Upper lobe of right lung (tissue), 1 donor: ENCODE measurements at regions not wholly inside any gene's neighbourhood (a gene's known extent, or its start where the extent isn't known, plus 50 kb on each side); places are given as distances from the start of the nearest gene placed in this dataset.

Experiments used
- ATAC-seq: fragments of 200-7000 bp; cut with Tn5 transposase; one replicate; pipeline ENCODE4 v1.9.1; 2020; ENCODE audit warnings: mild to moderate bottlenecking, moderate library complexity
- DNase-seq: peaks from one replicate; pipeline ENCODE4 v3.0.0-alpha.2; 2020
- H3K27ac ChIP-seq: fragments of 200-600 bp; one replicate; pipeline ENCODE4 v1.8.0; 2022
- H3K27me3 ChIP-seq: fragments of 200-600 bp; one replicate; pipeline ENCODE4 v1.8.0; 2022; ENCODE audit warnings: mild to moderate bottlenecking
- H3K36me3 ChIP-seq: fragments of 200-600 bp; one replicate; pipeline ENCODE4 v1.8.0; 2022
- H3K4me1 ChIP-seq: fragments of 200-600 bp; one replicate; pipeline ENCODE4 v1.8.0; 2022
- H3K4me3 ChIP-seq: fragments of 200-600 bp; one replicate; pipeline ENCODE4 v1.8.0; 2022; ENCODE audit warnings: mild to moderate bottlenecking
- H3K9me3 ChIP-seq: fragments of 200-600 bp; one replicate; pipeline ENCODE4 v1.8.0; 2022
- intact Hi-C: fragments of 100-400 bp; cut with DNase I; formaldehyde crosslinking; loops from one replicate; pipeline ENCODE4 v1.11.0; 2022
- TF ChIP-seq, protein P1 (sequence below): fragments of 200-600 bp; IDR thresholded peaks from one replicate; pipeline ENCODE4 v1.8.0; 2022; ENCODE audit warnings: antibody characterized with exemption
- donor health status: DM: no; HTN: yes; CAD: no; lungs with severe emphysema.

DNA sequence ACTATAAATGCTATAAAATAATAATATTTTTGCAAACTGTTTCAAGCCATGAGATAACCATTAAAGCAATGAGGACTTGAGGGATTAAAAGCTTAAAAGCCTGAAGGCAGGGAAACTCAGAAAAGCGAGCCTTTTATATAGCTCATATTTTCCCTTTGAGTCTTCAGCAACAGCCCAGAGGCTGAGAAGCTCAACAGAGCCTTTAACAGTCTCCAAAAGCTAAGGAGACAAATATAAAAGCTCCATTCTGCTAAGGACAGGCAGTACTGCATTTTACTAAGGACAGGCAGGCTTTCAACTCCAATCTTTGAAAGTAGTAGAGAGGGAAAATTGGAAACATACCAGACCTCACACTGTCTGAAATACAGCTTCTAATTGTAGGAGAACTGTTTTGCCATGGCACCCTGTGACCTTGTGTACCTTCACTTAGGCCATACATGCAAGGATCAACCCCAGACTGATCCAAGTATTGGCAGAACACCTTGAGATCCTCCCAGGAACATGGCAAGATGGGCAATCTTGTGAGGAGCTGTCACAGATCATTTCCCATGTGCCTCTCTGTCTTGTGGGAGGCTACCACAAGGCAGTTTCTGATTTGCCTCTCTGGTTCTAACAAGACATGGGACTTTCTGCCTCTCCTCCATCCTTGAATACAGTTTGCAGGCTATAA is 53.1 kb upstream of the ARNT2 start:
- Histone ChIP-seq H3K9me3 (no peaks in the 10 kb centered on the region), H3K4me1 (no peaks in the 10 kb centered on the region), H3K36me3 (no peaks in the 10 kb centered on the region), H3K4me3 (no peak overlapping the region), H3K27ac (no peak overlapping the region), H3K27me3 (no peaks in the 10 kb centered on the region)
- TF ChIP-seq, protein P1, sequence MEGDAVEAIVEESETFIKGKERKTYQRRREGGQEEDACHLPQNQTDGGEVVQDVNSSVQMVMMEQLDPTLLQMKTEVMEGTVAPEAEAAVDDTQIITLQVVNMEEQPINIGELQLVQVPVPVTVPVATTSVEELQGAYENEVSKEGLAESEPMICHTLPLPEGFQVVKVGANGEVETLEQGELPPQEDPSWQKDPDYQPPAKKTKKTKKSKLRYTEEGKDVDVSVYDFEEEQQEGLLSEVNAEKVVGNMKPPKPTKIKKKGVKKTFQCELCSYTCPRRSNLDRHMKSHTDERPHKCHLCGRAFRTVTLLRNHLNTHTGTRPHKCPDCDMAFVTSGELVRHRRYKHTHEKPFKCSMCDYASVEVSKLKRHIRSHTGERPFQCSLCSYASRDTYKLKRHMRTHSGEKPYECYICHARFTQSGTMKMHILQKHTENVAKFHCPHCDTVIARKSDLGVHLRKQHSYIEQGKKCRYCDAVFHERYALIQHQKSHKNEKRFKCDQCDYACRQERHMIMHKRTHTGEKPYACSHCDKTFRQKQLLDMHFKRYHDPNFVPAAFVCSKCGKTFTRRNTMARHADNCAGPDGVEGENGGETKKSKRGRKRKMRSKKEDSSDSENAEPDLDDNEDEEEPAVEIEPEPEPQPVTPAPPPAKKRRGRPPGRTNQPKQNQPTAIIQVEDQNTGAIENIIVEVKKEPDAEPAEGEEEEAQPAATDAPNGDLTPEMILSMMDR = no peak
- ATAC-seq (no peak), DNase-seq (no peak)
- intact Hi-C loops = no loop called here
